Activated CD4-positive, CD25-positive, alpha-beta regulatory T cell treated with anti-CD3 and anti-CD28 coated beads, Interleukin-2, amount 50 U/mL, for 24 hours (primary cell): ENCODE measurements at regions not wholly inside any gene's neighbourhood (a gene's known extent, or its start where the extent isn't known, plus 50 kb on each side); places are given as distances from the start of the nearest gene placed in this dataset.
"Not testable (repeated sequence)": the region's sequence is repeated elsewhere in the genome, so short reads cannot be mapped to it uniquely, and the experiment has no call there.

ENCODE experiments used
- ATAC-seq, 2 donors: fragments of 150-1000 bp; cut with Tn5 transposase; one replicate each; pipeline ENCODE4 v1.10.0; 2021; ENCODE audit warnings: mild to moderate bottlenecking in 1 of 2, moderate library complexity in 1 of 2

DNA sequence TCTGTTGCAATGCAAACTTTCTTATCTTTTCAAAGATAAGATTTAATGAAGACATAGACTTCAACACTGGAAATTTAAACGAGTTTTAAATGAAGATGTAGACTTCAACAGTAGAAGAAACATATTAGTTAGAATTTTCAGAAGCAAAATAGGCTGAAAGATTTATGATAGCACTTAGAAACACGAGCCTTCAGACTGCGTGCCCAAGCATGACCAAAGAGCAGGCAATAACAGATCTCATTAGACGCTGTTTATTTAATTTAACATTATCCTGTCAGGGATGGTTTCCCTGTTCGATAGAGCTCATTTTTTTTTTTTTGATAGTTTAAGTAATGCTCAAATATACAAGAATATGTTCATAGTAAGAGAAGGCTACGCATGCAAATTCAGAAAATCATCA, 604.7 kb upstream of the SOX9 start:
- no peak for ATAC-seq

DNA sequence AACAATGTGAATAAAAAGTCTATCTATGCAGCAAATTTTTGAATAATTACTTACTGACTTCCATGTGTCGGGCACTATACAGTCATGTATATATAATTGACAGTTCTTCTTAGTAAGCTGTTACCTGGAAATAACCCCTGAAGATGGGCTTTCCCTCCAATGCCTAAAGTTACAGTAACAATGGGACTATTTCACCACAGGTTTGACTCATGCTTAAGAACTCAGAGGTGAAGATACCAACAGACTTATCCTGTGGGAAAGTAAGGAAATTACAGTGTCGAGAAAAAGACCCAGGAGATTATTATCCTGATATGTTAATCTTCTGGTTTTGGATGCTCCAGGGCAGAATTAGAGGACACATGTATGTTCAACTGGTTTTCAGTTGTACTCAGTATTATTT, 601.5 kb upstream of the SOX9 start:
- ATAC-seq: no peak

DNA sequence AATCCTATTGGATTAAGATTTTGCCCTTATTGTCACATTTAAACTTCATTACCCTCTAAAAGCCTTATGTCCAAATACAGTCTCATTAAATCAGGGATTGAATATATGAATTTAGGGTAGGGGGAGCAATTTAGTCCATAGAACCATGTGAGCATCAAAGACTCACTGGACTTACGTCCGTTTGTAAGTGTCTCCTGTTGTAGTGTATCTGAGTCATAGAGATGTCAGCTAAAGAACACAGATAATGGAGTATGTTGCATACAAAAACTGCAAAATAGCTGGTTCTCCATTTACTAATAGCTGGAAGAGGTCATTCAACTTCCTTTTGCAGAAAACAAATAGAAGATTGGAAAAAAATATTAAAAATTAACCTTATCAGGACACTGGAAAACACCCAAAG, 599.1 kb upstream of the SOX9 start:
- no peak for ATAC-seq

DNA sequence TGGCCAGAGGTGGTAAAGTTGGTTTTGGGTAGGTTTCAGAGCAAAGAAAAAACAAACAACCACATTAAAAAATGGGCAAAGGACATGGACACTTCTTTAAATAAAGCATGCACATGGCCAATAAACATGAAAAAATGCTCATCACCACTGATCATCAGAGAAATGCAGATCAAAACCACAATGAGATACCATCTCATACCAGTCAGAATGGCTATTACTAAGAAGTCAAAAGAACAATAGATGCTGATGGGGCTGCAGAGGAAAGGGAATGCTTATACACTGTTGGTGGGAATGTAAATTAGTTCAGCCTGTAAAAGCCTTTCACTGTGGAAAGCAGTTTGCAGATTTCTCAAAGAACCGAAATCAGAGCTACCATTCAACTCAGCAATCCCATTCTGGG, 598.4 kb upstream of the SOX9 start:
- ATAC-seq: no peak

DNA sequence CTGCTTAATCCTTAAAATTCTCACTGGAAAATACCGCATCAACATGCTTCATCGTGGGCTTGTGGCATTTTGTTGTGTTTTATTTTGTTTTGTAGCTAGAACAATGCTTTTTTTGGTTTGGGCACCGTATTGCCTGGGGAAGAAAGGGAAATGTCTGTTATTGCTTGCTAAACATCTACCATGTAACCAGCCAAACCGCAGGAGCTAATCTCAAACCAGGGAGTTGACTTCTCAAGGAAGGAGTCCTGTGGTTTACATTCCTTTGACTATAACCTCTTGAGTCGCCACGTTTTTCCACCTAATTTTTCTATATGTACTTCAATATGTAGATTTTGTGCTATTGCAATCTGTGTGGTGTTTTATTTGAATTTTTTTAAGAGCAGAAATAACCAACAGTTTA, 593.5 kb upstream of the SOX9 start:
- no peak for ATAC-seq

DNA sequence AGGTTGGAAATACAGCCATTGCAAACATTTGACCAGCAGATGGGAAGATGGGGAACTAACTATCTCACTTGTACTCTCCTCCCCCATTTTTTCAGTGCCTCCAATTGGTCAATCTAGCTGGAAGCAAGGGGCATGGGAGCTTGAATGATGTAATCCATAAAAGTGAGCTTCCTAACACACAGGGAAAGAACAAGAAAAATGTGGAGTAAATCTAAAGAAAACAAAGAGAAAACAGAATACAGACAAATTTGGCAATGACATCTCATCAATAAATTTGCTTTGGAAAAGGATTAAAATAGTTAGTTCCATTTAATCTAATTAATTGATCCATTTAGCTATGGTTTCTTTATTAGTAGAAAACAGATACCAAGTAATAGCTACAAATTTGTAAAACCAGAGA, 592.6 kb upstream of the SOX9 start:
- no peak for ATAC-seq

DNA sequence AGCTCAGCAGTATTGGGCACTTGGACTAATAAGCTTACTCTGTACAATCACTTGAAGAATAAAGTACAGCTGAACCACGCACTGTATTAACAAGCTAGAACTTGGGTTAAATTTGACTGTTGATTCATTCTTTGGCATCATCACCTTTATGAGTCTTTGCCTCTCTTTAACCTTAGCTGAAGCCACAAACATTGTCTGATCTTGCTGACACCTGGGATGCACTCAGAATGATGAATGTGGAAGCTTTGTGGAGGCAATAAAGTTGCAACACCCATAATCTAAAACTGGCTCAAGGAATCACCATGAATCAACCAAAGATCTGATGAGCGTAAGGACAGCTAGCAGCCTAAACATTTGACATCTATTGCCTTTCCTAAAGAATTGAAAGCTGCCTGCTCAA, 590.6 kb upstream of the SOX9 start:
- ATAC-seq: no peak

DNA sequence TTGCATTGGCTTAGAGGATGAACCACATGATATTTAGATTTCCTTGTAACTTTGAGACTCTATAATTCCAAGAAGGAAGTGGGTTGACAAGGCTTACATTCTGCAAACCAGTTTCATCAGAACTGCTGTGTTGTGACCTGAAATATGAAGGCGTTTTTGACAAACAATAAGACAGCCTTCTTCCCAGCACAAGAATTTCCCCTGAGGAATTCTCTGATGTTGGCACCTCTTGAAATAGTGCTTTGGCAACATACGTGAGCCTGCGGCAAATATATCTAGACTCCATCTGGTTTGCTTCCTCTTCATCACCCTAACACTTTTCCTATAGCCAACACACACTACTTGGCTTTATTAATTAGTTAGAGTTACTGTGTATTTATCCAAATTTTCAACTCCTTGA, 585.5 kb upstream of the SOX9 start:
- no peak for ATAC-seq

DNA sequence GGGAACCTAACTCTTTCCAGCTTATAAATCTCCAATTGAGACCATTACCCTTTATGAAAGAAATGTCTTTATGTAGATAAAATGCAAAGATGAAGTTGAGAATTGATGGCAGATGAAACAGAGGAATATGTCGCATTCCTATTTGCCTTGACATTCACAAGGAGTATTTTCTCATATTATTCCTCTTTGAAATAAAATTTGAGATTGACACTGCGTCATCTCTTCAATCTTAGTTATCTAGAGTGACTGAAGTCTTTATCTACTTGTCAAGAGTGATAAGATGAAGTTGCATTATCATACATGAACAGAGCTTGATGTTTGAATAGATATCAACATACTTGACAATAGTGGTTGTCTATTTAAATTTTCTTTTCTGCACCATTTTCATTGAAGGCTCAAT, 574.4 kb upstream of the SOX9 start:
- ATAC-seq: no peak

DNA sequence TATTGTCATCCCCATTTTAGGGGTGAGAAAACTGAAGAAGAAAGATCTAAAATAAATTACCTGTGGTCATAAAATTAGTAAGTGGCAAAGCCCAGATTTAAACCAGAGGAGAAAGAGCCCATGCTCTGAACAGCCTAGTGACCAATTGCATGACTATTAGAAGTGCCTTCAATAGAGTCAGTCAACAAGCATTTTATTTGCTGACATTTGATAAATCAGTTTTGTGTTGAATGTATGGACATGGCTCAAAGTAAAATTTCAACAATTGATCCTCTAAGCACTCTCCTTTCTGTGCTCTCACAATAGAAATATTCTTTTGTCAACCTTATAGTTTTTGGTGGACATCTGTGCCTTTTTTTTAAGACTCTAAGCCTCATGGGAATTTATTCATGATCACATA, 572.9 kb upstream of the SOX9 start:
- ATAC-seq: no peak

DNA sequence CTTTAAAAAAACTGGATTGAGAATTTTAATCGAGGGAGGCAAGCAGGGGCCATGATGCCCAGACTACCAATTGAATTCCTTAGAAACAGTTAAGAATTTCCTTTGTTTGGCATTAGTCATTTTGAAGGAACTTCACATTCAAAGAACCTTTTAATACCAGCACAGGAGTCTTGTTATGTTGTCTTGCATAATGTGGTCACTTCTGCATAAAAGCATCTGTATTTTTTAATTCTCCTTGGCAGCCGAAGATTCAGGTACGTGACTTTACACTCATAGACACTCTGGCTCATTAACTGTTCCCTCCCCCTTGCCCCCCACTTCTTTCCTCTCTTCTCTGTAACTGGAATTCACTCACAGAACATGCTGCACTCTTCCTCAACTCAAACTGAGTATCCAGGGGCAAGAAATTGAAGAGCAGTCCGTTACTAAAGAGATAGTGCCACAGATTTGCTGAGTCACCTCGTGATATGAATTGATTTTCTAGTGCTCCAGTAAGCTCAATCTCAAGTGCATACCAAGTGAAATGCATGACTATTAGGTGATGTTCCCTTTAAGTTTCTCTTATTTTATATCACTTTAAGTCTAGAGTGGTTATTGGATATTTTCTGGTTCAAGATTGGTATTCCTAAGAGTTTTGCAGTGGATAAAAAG, 572.2 kb upstream of the SOX9 start:
- no peak for ATAC-seq

DNA sequence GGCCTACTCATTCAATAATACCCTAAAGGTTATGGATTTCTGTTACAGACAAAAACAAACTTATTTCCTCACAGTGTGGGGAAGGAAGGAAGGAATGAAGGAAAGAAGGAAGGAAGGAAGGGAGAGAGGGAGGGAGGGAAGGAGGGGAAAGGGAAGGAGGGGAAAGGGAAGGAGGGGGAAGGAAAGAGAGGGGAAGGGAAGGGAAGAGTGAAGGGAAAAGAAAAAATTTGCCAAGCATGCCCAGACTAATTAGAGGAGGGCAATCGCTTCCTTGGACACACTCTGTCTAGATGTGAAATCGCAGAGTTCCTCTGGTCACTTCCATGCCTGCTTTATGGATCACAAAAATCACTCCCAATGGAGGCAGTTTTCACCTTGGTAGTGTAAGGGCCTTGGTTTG, 570.1 kb upstream of the SOX9 start:
- ATAC-seq: no peak

DNA sequence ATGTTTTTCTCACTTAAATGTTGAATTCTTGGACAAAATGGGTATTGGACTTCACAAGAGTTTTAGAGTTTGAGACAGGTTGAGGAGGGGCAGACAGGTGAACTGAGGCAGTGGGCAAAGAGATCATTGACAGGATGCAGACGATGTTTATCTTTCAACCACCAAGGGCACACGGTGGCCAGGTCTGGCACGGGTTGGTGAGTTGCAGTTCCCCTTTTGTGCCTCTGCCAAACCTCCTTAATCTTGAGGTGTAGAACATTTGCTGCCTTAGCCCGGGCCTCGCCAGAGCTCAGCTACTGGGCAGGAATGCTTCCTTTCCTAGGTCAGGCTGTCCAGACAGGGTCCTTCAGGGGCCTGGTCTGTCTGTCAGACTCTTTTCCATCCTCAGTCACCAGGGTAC, 567.4 kb upstream of the SOX9 start:
- ATAC-seq: no peak

DNA sequence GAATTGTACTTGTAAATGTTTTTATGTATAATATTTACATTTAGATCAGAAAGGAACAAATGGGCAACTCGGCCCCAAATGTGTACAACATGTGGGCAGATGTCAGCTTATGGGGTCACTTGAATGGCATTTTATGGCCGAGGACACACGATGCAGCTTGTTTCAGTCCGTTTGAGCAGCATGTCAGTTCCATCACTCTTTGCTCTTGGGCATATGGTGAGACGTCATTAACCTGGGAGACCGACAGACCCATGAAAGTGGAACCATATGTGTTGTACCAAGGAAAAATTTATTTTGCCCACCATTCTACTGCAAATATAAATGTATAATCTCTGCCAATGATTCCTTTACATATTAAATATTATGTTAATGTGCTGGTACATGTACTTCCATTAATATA, 561.9 kb upstream of the SOX9 start:
- no peak for ATAC-seq

DNA sequence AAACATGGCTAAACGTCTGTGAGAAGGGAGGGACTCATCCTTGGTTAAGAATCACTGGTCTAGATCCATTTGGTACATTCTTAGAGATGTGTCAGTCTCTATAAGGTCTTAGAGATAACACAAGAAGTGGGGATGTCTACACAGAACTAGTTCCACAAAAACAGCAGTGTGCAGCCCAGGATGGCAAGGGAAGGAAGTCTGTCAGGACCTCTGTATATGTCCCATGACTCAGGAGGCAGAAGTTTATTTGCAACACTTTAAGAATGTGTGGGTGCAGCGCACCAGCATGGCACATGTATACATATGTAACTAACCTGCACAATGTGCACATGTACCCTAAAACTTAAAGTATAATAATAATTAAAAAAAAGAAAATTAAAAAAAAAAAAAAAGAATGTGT, 548.5 kb upstream of the SOX9 start:
- no peak for ATAC-seq

DNA sequence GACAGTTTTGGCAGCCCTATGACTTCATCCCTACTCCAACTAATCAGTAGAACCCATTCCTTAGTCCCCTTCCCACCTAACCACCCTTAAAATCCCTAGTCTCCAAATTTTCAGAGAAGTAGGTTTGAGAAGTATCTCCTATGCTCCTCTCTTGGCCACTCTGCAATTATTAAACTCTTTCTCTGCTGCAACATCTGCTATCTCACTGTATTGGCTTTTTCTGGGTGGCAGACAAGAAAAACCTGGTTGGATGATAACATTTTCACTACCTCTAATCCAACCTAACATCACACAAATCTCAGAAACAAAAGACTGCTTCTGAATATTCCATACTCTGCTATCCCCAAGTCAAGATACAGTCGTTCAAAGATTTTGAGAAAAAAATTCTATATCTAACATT, 542.4 kb upstream of the SOX9 start:
- no peak for ATAC-seq

DNA sequence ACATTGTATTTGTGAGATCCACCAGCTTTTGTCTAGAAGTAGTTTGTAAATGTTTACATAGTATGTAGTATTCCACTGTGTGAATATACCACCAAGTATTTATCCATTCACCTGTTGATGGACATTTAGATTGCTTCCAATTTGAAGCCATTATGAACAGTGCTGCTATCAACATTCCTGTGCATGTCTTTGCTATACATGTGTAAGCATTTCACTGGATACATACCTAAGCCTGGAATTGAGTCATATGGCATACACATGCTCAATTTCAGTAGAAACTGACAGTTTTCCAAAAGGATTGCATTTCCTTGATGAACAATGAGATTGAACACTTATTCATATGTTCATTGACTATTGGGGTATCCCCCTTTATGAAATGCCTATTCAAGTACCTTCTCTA, 540.6 kb upstream of the SOX9 start:
- no peak for ATAC-seq

DNA sequence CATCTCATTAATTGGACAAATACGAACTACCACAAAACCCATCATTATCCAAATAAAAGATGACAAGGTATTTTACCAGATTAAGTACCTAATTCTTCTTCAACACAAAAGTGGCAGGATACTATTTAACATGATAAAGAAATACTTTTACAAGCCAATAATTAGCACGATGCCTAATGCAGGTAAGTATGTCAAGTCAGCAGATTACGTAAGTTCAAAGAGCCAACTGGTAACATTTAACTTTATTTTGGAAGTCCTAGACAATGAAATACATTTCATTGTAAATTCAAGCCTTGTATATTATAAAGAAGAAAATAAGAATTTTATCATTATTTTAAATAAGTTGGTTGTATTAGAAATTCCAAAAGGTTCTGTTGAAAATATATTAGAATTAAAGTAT, 535.3 kb upstream of the SOX9 start:
- ATAC-seq: no peak

DNA sequence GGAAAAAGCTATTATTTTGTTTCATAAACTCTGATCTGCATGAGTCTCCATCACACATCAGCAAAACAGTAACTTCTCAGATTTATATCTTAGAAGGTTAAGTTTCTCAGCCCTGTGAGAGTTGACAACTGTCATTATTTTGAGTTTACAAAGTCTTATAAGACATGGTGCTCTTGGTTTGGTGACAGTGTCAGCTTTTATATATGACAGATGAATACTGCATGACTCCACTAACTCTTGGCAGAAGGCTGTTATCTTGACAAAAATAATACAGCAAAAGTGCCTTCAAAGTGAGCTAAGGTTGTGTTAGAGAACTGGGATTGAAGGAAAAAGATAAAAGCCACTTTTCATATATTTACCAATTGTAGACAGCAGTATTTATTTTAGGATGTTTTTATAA, 528.4 kb upstream of the SOX9 start:
- ATAC-seq: no peak

DNA sequence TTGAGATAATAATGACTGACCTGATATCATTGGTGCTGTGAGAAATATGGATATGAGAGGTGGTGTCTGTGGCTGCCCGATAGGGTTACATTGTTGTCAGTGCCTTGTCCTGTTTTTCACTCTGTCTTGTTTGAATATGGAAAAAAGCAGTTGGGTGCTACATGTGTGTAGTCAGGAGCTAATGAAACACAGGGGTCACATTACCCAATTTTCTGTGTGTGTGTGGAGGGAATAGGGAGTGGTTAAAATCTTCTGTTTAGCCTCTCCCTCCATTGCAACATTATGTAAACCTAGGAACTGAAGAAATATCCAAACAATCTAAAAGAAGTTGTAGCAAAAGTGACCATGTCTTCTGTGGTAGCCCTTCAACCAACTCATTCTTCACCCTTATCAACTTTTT, 527.7 kb upstream of the SOX9 start:
- ATAC-seq: no peak

DNA sequence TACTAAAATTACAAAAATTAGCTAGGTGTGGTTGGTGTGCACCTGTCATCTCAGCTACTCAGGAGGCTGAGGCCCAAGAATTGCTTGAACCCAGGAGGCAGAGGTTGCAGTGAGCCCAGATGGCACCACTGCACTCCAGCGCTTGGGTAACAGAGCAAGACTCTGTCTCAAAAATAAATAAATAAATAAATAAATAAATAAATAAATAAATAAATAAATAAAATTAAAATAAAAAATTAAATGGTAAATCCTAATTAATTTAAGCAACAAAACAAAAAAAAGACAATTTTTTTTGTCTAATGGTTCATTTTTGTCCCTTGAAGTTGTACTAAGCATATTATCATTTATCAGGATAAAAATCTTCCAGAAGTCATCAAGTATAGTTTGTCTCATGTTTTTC, 521.2 kb upstream of the SOX9 start:
- not testable (repeated sequence) for ATAC-seq

DNA sequence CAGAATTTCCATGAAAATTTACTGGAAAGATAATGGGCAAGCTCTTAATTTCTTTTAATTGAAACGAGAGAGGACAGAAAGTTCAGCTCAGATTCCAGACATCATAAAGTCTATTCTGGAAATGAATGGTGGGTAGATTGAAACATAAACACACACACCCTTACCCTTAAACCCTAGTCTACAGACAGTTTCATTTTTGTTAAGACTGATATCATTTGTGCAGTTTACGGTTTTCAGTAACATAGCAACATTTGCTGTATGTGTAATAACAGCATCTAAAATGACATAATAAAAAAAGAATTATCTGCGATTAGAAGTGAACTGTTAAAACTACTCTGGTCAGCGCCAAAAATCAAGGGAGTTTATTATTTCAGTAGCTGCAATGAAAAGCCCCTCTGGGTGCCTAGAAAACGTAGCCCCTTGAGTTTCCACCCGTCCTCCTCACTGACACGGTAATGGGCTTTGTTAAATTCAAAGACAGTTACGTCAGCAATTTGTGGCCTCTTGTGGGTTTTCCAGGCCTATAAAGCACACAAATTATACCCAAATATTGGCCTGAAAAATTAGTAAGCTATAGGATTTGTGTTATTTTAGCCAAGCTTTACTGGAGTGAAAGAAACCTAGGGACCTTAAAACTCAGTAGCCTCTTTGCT, 520.6 kb upstream of the SOX9 start:
- ATAC-seq: no peak

DNA sequence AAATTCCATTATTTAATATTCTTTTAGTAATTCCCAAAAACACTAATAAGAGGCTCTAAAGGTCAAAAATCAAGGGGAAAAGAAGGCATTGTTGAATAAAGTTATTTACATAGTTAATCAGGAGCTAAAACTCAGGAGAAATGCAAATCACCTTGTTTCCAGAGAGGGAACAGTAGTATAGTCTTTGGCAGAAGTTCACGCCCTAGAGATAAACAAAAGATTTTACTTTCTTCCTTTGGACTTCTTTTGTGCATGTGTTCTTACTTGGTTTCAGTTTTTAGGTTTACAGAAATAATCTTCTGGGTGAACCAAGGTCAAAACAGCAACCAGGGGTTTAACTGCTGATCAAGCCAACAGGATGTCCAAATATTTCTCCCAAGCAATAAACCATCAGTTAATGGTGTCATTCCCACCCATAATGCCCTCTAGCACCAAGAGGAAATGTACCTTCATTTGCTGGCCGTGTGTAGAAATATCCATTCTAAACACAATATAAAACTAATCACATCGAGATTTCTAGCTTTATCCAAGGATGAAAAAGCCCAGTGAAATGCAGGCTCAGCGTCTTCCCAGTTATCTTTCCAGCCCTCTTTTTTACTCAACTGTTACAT, 518.8 kb upstream of the SOX9 start:
- ATAC-seq: no peak

DNA sequence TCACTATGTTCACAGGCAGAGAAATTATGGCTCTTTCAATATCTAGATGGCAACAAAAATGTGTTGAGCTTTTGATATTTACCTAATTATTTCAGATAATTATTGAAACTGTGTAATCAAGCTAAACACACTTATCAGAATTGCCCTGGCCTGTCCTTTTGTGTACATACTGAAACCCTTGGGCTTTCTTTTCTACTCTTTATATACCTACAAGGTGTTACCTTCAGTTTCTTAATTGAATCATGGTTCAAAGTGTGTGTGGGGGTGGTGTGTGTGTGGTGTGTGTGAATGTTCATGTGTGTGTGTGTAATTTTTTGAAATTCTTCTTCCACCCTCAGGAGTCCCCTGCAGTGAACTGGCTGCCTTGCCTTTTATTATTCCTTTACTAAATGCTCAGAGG, 506.8 kb upstream of the SOX9 start:
- ATAC-seq: no peak

DNA sequence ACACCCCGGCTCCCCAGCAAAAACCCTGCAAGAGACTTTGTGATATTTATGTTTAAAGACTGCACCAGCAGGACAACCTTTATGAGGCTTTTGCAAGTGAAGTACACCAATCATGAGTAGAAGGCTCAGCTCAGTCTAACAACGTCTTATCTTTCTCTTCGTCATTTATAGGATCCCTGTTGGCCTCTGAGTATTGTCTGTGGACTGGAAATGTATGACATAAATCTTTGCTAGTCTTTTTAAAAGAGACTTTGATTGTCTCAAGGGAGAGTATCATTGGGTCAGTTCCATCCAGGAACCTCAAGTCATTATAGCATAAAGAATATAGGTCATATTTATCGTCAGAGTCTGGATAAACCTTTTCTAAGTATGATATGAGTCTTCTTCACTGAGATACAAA, 505.0 kb upstream of the SOX9 start:
- ATAC-seq: no peak
